HG03565 (cell line): ENCODE measurements at regions not wholly inside any gene's neighbourhood (a gene's known extent, or its start where the extent isn't known, plus 50 kb on each side); places are given as distances from the start of the nearest gene placed in this dataset.
"Not testable (repeated sequence)": the region's sequence is repeated elsewhere in the genome, so short reads cannot be mapped to it uniquely, and the experiment has no call there.

ENCODE experiments used
- ATAC-seq: cut with Tn5 transposase; IDR thresholded peaks from one replicate; pipeline ENCODE4 v1.9.1; 2021; ENCODE audit warnings: mild to moderate bottlenecking, moderate library complexity; ENCODE audit not compliant: unreplicated experiment

- no peak for ATAC-seq
Measured at GRCh38 chr11:98183034-98183433, 837.7 kb upstream of the CNTN5 start.

- ATAC-seq: no peak
Measured at GRCh38 chr11:98185245-98185644, 835.5 kb upstream of the CNTN5 start.

- ATAC-seq: no peak
Measured at GRCh38 chr11:98194611-98195010, 826.1 kb upstream of the CNTN5 start.

- no peak for ATAC-seq
Measured at GRCh38 chr11:98195300-98195699, 825.4 kb upstream of the CNTN5 start.

GRCh38 chr11:98207086-98207485 lies 813.7 kb upstream of the CNTN5 start:
- no peak for ATAC-seq

GRCh38 chr11:98227278-98227677 lies 793.5 kb upstream of the CNTN5 start:
- no peak for ATAC-seq

GRCh38 chr11:98230678-98231077 lies 790.1 kb upstream of the CNTN5 start:
- ATAC-seq: no peak

- no peak for ATAC-seq
Measured at GRCh38 chr11:98234698-98235097, 786.1 kb upstream of the CNTN5 start.

GRCh38 chr11:98243897-98244296 lies 776.9 kb upstream of the CNTN5 start:
- ATAC-seq: no peak

GRCh38 chr11:98260983-98261382 lies 759.8 kb upstream of the CNTN5 start:
- no peak for ATAC-seq

GRCh38 chr11:98277251-98277912 lies 743.4 kb upstream of the CNTN5 start:
- no peak for ATAC-seq

- ATAC-seq: no peak
Measured at GRCh38 chr11:98289617-98290263, 731.0 kb upstream of the CNTN5 start.

- ATAC-seq: no peak
Measured at GRCh38 chr11:98296091-98296880, 724.5 kb upstream of the CNTN5 start.

- ATAC-seq: no peak
Measured at GRCh38 chr11:98300719-98301118, 720.0 kb upstream of the CNTN5 start.

- no peak for ATAC-seq
Measured at GRCh38 chr11:98307827-98308491, 712.8 kb upstream of the CNTN5 start.

- not testable (repeated sequence) for ATAC-seq
Measured at GRCh38 chr11:98330306-98330705, 690.4 kb upstream of the CNTN5 start.

GRCh38 chr11:98358551-98358950 lies 662.2 kb upstream of the CNTN5 start:
- ATAC-seq: no peak

- ATAC-seq: no peak
Measured at GRCh38 chr11:98365190-98365589, 655.6 kb upstream of the CNTN5 start.

- no peak for ATAC-seq
Measured at GRCh38 chr11:98365941-98366340, 654.8 kb upstream of the CNTN5 start.

GRCh38 chr11:98390391-98390790 lies 630.4 kb upstream of the CNTN5 start:
- ATAC-seq: no peak

- not testable (repeated sequence) for ATAC-seq
Measured at GRCh38 chr11:98394500-98394899, 626.2 kb upstream of the CNTN5 start.
